NK-92 treated with Interleukin-12 subunit alpha and Interleukin-12 subunit beta, amount 100 ng/mL, for 24 hours (cell line): ENCODE measurements at regions not wholly inside any gene's neighbourhood (a gene's known extent, or its start where the extent isn't known, plus 50 kb on each side); places are given as distances from the start of the nearest gene placed in this dataset.
"Not testable (repeated sequence)": the region's sequence is repeated elsewhere in the genome, so short reads cannot be mapped to it uniquely, and the experiment has no call there.

Source experiments
- DNase-seq: peaks from one replicate; lab custom pipeline; 2025; lab: John Stamatoyannopoulos, UW

- peak; percentile 4 for DNase-seq
These were observed 121.1 kb downstream of the TRIM27 start for GRCh38 chr6:28802417-28803336.

GRCh38 chr6:28803337-28803709, 120.5 kb downstream of the TRIM27 start:
- DNase-seq = no peak

- no peak for DNase-seq
These were observed 116.0 kb downstream of the TRIM27 start for GRCh38 chr6:28807682-28808280.

GRCh38 chr6:28808383-28808782, 115.4 kb downstream of the TRIM27 start:
- DNase-seq = no peak

- no peak for DNase-seq
These were observed 113.7 kb downstream of the TRIM27 start for GRCh38 chr6:28809947-28810658.

- DNase-seq = no peak
These were observed 113.1 kb downstream of the TRIM27 start for GRCh38 chr6:28810659-28811053.

- no peak for DNase-seq
These were observed 111.9 kb downstream of the TRIM27 start for GRCh38 chr6:28811873-28812272.

- no peak for DNase-seq
These were observed 110.8 kb downstream of the TRIM27 start for GRCh38 chr6:28812778-28813569.

- DNase-seq = no peak
These were observed 109.5 kb downstream of the TRIM27 start for GRCh38 chr6:28814032-28814976.

- DNase-seq = no peak
These were observed 107.4 kb downstream of the TRIM27 start for GRCh38 chr6:28816339-28816908.

- no peak for DNase-seq
These were observed 106.6 kb downstream of the TRIM27 start for GRCh38 chr6:28816909-28817807.

GRCh38 chr6:28817808-28818145, 106.0 kb downstream of the TRIM27 start:
- no peak for DNase-seq

- DNase-seq = no peak
These were observed 98.7 kb downstream of the TRIM27 start for GRCh38 chr6:28824793-28825731.

- DNase-seq = no peak
These were observed 98.0 kb downstream of the TRIM27 start for GRCh38 chr6:28825732-28826293.

- DNase-seq = not testable (repeated sequence)
These were observed 92.1 kb downstream of the TRIM27 start for GRCh38 chr6:28831683-28832082.

- not testable (repeated sequence) for DNase-seq
These were observed 87.1 kb downstream of the TRIM27 start for GRCh38 chr6:28836703-28837102.

GRCh38 chr6:28838289-28838633, 85.5 kb downstream of the TRIM27 start:
- peak; percentile 44 for DNase-seq
